K562 (cell line): ENCODE measurements at regions not wholly inside any gene's neighbourhood (a gene's known extent, or its start where the extent isn't known, plus 50 kb on each side); places are given as distances from the start of the nearest gene placed in this dataset.

ENCODE experiments used
- ATAC-seq: fragments of 200-7000 bp; cut with Tn5 transposase; 3 replicates; pipeline ENCODE4 v1.9.1; 2020; ENCODE audit warnings: moderate library complexity
- BruUV-seq: library from RNA; stranded (reverse); fragments of 400-500 nt; replicated peaks from 2 replicates; lab custom pipeline; 2021; lab: Mats Ljungman, UMichigan
- CTCF ChIA-PET: fragments of 300-600 bp; formaldehyde crosslinking; extraction: SDS; loops from one replicate; lab custom pipeline; 2021; ENCODE audit warnings: low intra/inter-chr PET ratio; lab: Yijun Ruan, JAX
- POLR2A ChIA-PET: fragments of 300-600, 350-650 bp; sonication (Branson Sonifier 250); formaldehyde crosslinking; extraction: SDS; loops from one replicate; lab custom pipeline; 2021; ENCODE audit warnings: antibody characterized with exemption, inconsistent platforms; lab: Yijun Ruan, JAX
- DNase-seq, 4 experiments: peaks; one replicate each; pipeline versions ENCODE4 v3.0.0 to v3.0.0-alpha.2; 2011 to 2018; ENCODE audit warnings: low spot score in 3 of 4, mixed read lengths in 3 of 4; ENCODE audit errors: extremely low read depth in 1 of 4
- FAIRE-seq: peaks from 2 replicates; lab custom pipeline; 2011; peaks lifted over from hg19 to GRCh38; lab: Jason Lieb, UNC
- H2AFZ ChIP-seq: 2 replicates; pipeline ENCODE4 v1.6.0; 2011; ENCODE audit warnings: low read depth, low read length, control low read depth, inconsistent platforms
- H3K27ac ChIP-seq: fragments of 200-600 bp; 3 replicates; pipeline ENCODE4 v1.8.0; 2011; ENCODE audit warnings: low read depth, mild to moderate bottlenecking, control low read depth, inconsistent platforms, low read length, moderate library complexity, mixed read lengths; ENCODE audit errors: extremely low read depth
- H3K27me3 ChIP-seq, 2 experiments: fragments of 300-600 bp in 1 of 2; 2 replicates in 1 of 2; 3 replicates in 1 of 2; pipeline versions ENCODE4 v1.6.0 to v1.8.0; 2011; ENCODE audit warnings: inconsistent platforms in 2 of 2, low read length in 2 of 2, mild to moderate bottlenecking in 1 of 2, mixed read lengths in 1 of 2, moderate library complexity in 1 of 2; ENCODE audit not compliant: control insufficient read depth in 2 of 2, insufficient read depth in 2 of 2
- H3K36me3 ChIP-seq: fragments of 300-600 bp; 3 replicates; pipeline ENCODE4 v1.8.0; 2011; ENCODE audit warnings: mild to moderate bottlenecking, low read length, inconsistent platforms; ENCODE audit not compliant: control insufficient read depth, insufficient read depth
- H3K4me1 ChIP-seq, 2 experiments: fragments of 200-600 bp in 1 of 2; replicated peaks in 1 of 2; 2 replicates in 1 of 2; 3 replicates in 1 of 2; pipeline versions ENCODE4 v1.5.1 to v1.8.0; 2011; ENCODE audit warnings: inconsistent platforms in 2 of 2, low read length in 2 of 2, mild to moderate bottlenecking in 1 of 2, mixed read lengths in 1 of 2, moderate library complexity in 1 of 2; ENCODE audit not compliant: control insufficient read depth in 2 of 2, insufficient read depth in 2 of 2
- H3K4me2 ChIP-seq: 2 replicates; pipeline ENCODE4 v1.6.1; 2011; ENCODE audit warnings: low read length, control low read depth, inconsistent platforms, mixed read lengths; ENCODE audit not compliant: insufficient read depth
- H3K4me3 ChIP-seq: fragments of 200-600 bp; sonication (generic), shearing (Covaris generic); 2 replicates; pipeline ENCODE4 v1.5.1; 2016; ENCODE audit warnings: control low read depth, inconsistent platforms
- H3K79me2 ChIP-seq: fragments of 200-600 bp; 3 replicates; pipeline ENCODE4 v1.8.0; 2011; ENCODE audit warnings: low read length, inconsistent platforms; ENCODE audit not compliant: control insufficient read depth, insufficient read depth
- H3K9ac ChIP-seq, 2 experiments: 2 replicates each; pipeline versions ENCODE4 v1.6.0 to v1.6.1; 2011; ENCODE audit warnings: low read depth in 2 of 2, low read length in 2 of 2, control low read depth in 1 of 2, inconsistent platforms in 1 of 2, mild to moderate bottlenecking in 1 of 2, mixed read lengths in 1 of 2; ENCODE audit not compliant: insufficient read depth in 1 of 2
- H3K9me1 ChIP-seq: one replicate; pipeline ENCODE4 v1.6.0; 2011; ENCODE audit warnings: inconsistent platforms, mild to moderate bottlenecking, low read length, moderate library complexity; ENCODE audit not compliant: control insufficient read depth, insufficient read depth
- H3K9me3 ChIP-seq: replicated peaks from 2 replicates; pipeline ENCODE4 v1.5.1; 2011; ENCODE audit warnings: low read depth, low read length, inconsistent platforms; ENCODE audit not compliant: control insufficient read depth, insufficient read depth
- H4K20me1 ChIP-seq: replicated peaks from 2 replicates; pipeline ENCODE4 v1.6.1; 2011; ENCODE audit warnings: low read length, inconsistent platforms, mixed read lengths; ENCODE audit not compliant: control insufficient read depth, insufficient read depth
- BRD4 ChIP-seq: fragments of 200-600 bp; sonication (generic); IDR thresholded peaks from 2 replicates; pipeline ENCODE4 v1.6.1; 2017; ENCODE audit warnings: inconsistent platforms
- CCAR2 ChIP-seq: fragments of 200-400 bp; formaldehyde crosslinking; IDR thresholded peaks from 2 replicates; pipeline ENCODE4 v1.6.1; 2017; ENCODE audit warnings: mild to moderate bottlenecking, low read depth, low read length
- FOS ChIP-seq: IDR thresholded peaks from 3 replicates; pipeline ENCODE4 v1.6.1; 2011; ENCODE audit not compliant: insufficient read length; ENCODE audit errors: extremely low read depth
- FOSL1 ChIP-seq: fragments of 200-800 bp; sonication (Bioruptor generic); conservative IDR thresholded peaks from 2 replicates; pipeline ENCODE4 v1.6.1; 2016; ENCODE audit warnings: missing genetic modification characterization, missing compliant biosample characterization
- PHB ChIP-seq: fragments of 250-450 bp; sonication (Bioruptor Pico); IDR thresholded peaks from 2 replicates; pipeline ENCODE4 v1.5.0; 2021
- RBM14 ChIP-seq: fragments of 200-400 bp; formaldehyde crosslinking; IDR thresholded peaks from 2 replicates; pipeline ENCODE4 v1.6.1; 2018; ENCODE audit warnings: low read depth, mild to moderate bottlenecking, low read length, moderate library complexity, borderline replicate concordance; ENCODE audit not compliant: insufficient read depth
- WGBS: fragments of 100-300 bp; shearing (Covaris generic); methylation state at CpG from one replicate; pipeline ENCODE4 v1.1.6; 2016; ENCODE audit warnings: low coverage, mixed read lengths; ENCODE audit not compliant: insufficient coverage; ENCODE audit errors: missing lambda C conversion rate; 5-methylcytosine and 5-hydroxymethylcytosine counted together
- in situ Hi-C: fragments of 300-500 bp; cut with MboI; formaldehyde crosslinking; loops from 4 replicates; pipeline ENCODE4 v1.15.0; 2018; ENCODE audit warnings: inconsistent platforms, mixed read lengths
- intact Hi-C: fragments of 100-400 bp; cut with micrococcal nuclease; formaldehyde crosslinking; loops from 2 replicates; pipeline ENCODE4 v1.14.2; 2022
- TF ChIP-seq, protein P1 (sequence below): sonication (generic); formaldehyde crosslinking; IDR thresholded peaks from 2 replicates; pipeline ENCODE4 v1.8.0; 2022; ENCODE audit warnings: mild to moderate bottlenecking, missing genetic modification reagents

- TF ChIP-seq, protein P1, sequence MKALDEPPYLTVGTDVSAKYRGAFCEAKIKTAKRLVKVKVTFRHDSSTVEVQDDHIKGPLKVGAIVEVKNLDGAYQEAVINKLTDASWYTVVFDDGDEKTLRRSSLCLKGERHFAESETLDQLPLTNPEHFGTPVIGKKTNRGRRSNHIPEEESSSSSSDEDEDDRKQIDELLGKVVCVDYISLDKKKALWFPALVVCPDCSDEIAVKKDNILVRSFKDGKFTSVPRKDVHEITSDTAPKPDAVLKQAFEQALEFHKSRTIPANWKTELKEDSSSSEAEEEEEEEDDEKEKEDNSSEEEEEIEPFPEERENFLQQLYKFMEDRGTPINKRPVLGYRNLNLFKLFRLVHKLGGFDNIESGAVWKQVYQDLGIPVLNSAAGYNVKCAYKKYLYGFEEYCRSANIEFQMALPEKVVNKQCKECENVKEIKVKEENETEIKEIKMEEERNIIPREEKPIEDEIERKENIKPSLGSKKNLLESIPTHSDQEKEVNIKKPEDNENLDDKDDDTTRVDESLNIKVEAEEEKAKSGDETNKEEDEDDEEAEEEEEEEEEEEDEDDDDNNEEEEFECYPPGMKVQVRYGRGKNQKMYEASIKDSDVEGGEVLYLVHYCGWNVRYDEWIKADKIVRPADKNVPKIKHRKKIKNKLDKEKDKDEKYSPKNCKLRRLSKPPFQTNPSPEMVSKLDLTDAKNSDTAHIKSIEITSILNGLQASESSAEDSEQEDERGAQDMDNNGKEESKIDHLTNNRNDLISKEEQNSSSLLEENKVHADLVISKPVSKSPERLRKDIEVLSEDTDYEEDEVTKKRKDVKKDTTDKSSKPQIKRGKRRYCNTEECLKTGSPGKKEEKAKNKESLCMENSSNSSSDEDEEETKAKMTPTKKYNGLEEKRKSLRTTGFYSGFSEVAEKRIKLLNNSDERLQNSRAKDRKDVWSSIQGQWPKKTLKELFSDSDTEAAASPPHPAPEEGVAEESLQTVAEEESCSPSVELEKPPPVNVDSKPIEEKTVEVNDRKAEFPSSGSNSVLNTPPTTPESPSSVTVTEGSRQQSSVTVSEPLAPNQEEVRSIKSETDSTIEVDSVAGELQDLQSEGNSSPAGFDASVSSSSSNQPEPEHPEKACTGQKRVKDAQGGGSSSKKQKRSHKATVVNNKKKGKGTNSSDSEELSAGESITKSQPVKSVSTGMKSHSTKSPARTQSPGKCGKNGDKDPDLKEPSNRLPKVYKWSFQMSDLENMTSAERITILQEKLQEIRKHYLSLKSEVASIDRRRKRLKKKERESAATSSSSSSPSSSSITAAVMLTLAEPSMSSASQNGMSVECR = no peak
- TF ChIP-seq BRD4 (no peak), CCAR2 (no peak), RBM14 (no peak)
- TF ChIP-seq, all 486 proteins: peak for 0
Measured at GRCh38 chr9:115369322-115369957, 251.5 kb upstream of the TNC start (continued).

GRCh38 chr9:115373000-115373709 lies 255.2 kb upstream of the TNC start:
- intact Hi-C loops = no loop called here
- Histone ChIP-seq H4K20me1 (no peaks in the 10 kb centered on the region), H2AFZ (no peak overlapping the region), H3K4me3 (no peak overlapping the region), H3K27ac (no peak overlapping the region), H3K4me1 (no peaks in the 10 kb centered on the region), H3K9ac (no peak overlapping the region), H3K27me3 (no peaks in the 10 kb centered on the region), H3K9me1 (no peaks in the 10 kb centered on the region), H3K9me3 (peaks cover 2% of the 10 kb centered on the region; the same call in 1 of the 2 replicates), H3K4me2 (no peak overlapping the region), H3K36me3 (no peaks in the 10 kb centered on the region), H3K79me2 (no peaks in the 10 kb centered on the region)
- DNase-seq (no peak), FAIRE-seq (no peak), ATAC-seq (no peak)
- POLR2A ChIA-PET = no interaction called here
- BruUV-seq = no TSS peak
- 0% methylated on average over 6 of the region's 6 CpGs for WGBS
- CTCF ChIA-PET = no interaction called here
- TF ChIP-seq PHB (CRISPR knock-in tag) (no peak), FOSL1 (tag) (peak; percentile 59), FOS (no peak)
- in situ Hi-C loops = no loop called here
